Activated CD8-positive, alpha-beta T cell treated with anti-CD3 and anti-CD28 coated beads, Interleukin-2, amount 10 ng/mL, durations not matched to agents 7 days and 5 days (primary cell): ENCODE measurements at regions not wholly inside any gene's neighbourhood (a gene's known extent, or its start where the extent isn't known, plus 50 kb on each side); places are given as distances from the start of the nearest gene placed in this dataset.

Experiments used
- ATAC-seq: fragments of 150-1000 bp; cut with Tn5 transposase; one replicate; pipeline ENCODE4 v1.10.0; 2021; ENCODE audit warnings: moderate library complexity
- CTCF ChIA-PET: fragments of 350-600 bp; sonication (Branson Sonifier 250); formaldehyde crosslinking; loops from one replicate; lab custom pipeline; 2021; ENCODE audit warnings: antibody characterized with exemption; lab: Charles Lee
- POLR2A ChIA-PET: fragments of 350-600 bp; sonication (Branson Sonifier 250); formaldehyde crosslinking; loops from one replicate; lab custom pipeline; 2021; ENCODE audit warnings: antibody characterized with exemption; lab: Charles Lee
- DNase-seq: peaks from one replicate; pipeline ENCODE4 v3.0.0-alpha.2; 2020
- H3K27ac Mint-ChIP-seq: one replicate; pipeline ENCODE4 v1.8.0; 2021; ENCODE audit warnings: mild to moderate bottlenecking, mixed read lengths
- H3K27me3 Mint-ChIP-seq: one replicate; pipeline ENCODE4 v1.8.0; 2021; ENCODE audit warnings: low read depth, mixed read lengths
- H3K36me3 Mint-ChIP-seq: one replicate; pipeline ENCODE4 v1.8.0; 2021; ENCODE audit warnings: low read depth, mixed read lengths
- H3K4me1 Mint-ChIP-seq: one replicate; pipeline ENCODE4 v1.8.0; 2021; ENCODE audit warnings: low read depth, mixed read lengths
- H3K4me3 Mint-ChIP-seq: one replicate; pipeline ENCODE4 v1.8.0; 2021; ENCODE audit warnings: mild to moderate bottlenecking, mixed read lengths
- H3K9me3 Mint-ChIP-seq: one replicate; pipeline ENCODE4 v1.8.0; 2022; ENCODE audit warnings: mixed read lengths; ENCODE audit not compliant: insufficient read depth

DNA sequence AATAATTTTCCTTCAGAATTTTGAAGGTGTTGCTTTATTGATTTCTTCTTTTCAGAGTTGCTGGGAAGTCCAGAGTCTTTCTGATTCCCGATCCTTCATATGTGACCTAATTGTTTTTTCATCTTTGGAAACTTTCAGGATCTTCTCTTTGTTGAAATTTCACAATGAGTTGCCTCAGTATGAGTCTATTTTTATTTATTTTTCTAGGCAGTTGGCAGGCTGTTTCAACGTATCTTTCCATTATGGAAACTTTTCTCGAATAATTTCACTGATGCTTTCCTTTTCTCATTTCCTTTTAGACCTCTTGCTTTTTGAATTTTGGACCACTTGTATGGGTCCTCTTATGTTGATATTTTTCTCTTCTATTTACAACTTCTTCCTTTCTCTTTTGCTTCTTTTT lies 354.3 kb downstream of the TGFB2 start:
- CTCF ChIA-PET = no interaction called here

DNA sequence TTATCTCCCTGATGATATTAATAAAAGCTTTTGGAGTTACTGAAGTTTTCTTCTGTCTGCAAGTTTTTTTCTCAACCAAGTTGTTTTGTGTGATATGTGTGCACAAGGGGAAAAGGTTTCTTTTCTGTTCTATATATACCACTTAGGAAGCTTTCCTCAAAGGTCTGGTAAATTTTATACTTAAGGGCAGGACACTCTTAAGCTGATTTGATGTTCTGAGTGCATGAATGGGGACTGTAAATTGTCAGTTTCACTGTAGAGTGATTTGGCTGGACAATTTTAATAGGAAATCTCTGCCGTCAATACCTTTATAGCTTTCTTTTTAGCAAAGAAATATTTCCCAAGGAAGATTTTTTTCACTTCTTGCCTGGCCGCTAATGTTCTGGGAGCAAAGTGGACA lies 354.7 kb downstream of the TGFB2 start:
- ATAC-seq (no peak), DNase-seq (no peak)
- Mint-ChIP-seq H3K27me3 (no peaks in the 10 kb centered on the region), H3K36me3 (no peaks in the 10 kb centered on the region), H3K4me3 (no peak overlapping the region), H3K4me1 (no peaks in the 10 kb centered on the region), H3K9me3 (no peaks in the 10 kb centered on the region), H3K27ac (no peak overlapping the region)
- ChIA-PET POLR2A (no interaction called here), CTCF (no interaction called here)

More for the DNA sequence above, 354.3 kb downstream of the TGFB2 start:
- no peaks in the 10 kb centered on the region for H3K9me3 Mint-ChIP-seq
- ATAC-seq = no peak
- H3K36me3 Mint-ChIP-seq = no peaks in the 10 kb centered on the region
- H3K4me1 Mint-ChIP-seq = no peaks in the 10 kb centered on the region
- no peaks in the 10 kb centered on the region for H3K27me3 Mint-ChIP-seq
- H3K4me3 Mint-ChIP-seq = no peak overlapping the region
- POLR2A ChIA-PET = no interaction called here
- no peak for DNase-seq
- no peak overlapping the region for H3K27ac Mint-ChIP-seq

DNA sequence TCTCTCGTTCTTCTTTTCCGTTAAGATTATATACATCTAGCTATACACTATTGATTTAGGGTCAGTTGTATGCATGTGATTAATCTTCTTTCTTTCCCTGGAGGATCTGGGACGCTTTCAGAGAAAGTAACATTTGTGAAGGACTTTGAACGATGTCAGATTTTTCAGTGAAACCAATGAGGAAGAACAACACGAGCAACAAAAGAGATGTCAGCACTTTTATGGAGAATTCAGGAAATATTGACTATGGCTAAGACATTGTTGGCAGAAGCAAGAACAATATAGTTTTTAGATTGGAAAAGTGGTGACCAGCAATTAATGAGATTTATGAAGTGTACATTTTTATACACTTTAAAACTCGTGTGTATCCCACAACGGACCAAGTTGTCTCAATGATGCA lies 355.5 kb downstream of the TGFB2 start:
- H3K36me3 Mint-ChIP-seq = no peaks in the 10 kb centered on the region
- H3K9me3 Mint-ChIP-seq = no peaks in the 10 kb centered on the region
- no peak for DNase-seq
- no peak overlapping the region for H3K4me3 Mint-ChIP-seq
- ChIA-PET POLR2A (no interaction called here), CTCF (no interaction called here)
- no peaks in the 10 kb centered on the region for H3K27me3 Mint-ChIP-seq
- no peak for ATAC-seq
- H3K27ac Mint-ChIP-seq = no peak overlapping the region
- H3K4me1 Mint-ChIP-seq = no peaks in the 10 kb centered on the region

DNA sequence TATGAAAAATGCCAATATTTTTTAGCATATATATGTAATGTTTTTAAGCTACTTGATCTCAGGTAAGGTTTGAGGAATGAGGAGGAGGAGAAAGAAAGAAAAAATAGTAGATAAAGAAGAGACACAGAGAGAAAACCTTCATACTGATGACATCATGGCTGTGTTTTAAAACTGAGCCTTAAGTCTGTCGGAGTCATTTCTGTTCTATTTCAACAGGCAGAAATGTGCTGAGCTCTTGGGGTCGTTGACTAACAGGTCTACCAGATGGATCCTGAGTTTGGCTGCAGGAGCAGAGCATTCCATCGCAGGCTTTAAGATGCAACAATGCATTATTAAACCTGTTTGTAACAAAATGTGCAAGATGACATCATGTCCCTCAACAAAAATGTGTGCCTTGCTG lies 356.0 kb downstream of the TGFB2 start:
- Mint-ChIP-seq H3K4me1 (no peaks in the 10 kb centered on the region), H3K9me3 (no peaks in the 10 kb centered on the region), H3K4me3 (no peak overlapping the region), H3K27me3 (no peaks in the 10 kb centered on the region), H3K36me3 (no peaks in the 10 kb centered on the region), H3K27ac (no peak overlapping the region)
- CTCF ChIA-PET = no interaction called here
- POLR2A ChIA-PET = no interaction called here
- DNase-seq (no peak), ATAC-seq (no peak)

DNA sequence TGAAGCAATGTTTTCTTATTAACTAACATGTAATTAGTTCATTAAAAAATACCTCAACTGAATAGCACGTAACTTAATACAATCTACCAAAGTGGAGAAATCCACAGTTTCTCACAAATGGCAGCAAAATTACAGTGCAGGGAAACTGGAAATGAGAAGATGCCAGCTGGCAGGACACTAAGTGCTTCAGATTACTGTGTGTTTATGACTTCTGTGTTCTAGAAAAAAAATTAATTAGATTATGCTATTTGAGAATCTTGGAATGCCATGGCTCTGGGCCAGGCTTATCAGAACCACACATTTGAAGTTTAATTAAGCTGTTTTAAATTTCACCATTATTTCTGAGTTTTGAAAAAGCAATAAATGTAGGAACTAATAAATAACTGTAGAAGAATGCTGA lies 357.6 kb downstream of the TGFB2 start:
- Mint-ChIP-seq H3K27me3 (no peaks in the 10 kb centered on the region), H3K4me3 (no peak overlapping the region), H3K36me3 (no peaks in the 10 kb centered on the region), H3K27ac (no peak overlapping the region), H3K4me1 (no peaks in the 10 kb centered on the region), H3K9me3 (no peaks in the 10 kb centered on the region)
- ChIA-PET POLR2A (no interaction called here), CTCF (no interaction called here)
- DNase-seq = no peak
- ATAC-seq = no peak

GRCh38 chr1:218703836-218704235 lies 358.7 kb downstream of the TGFB2 start:
- Mint-ChIP-seq H3K27me3 (no peaks in the 10 kb centered on the region), H3K4me3 (no peak overlapping the region), H3K9me3 (no peaks in the 10 kb centered on the region), H3K27ac (no peak overlapping the region), H3K4me1 (no peaks in the 10 kb centered on the region), H3K36me3 (no peaks in the 10 kb centered on the region)
- ChIA-PET CTCF (no interaction called here), POLR2A (no interaction called here)
- DNase-seq (no peak), ATAC-seq (no peak)

DNA sequence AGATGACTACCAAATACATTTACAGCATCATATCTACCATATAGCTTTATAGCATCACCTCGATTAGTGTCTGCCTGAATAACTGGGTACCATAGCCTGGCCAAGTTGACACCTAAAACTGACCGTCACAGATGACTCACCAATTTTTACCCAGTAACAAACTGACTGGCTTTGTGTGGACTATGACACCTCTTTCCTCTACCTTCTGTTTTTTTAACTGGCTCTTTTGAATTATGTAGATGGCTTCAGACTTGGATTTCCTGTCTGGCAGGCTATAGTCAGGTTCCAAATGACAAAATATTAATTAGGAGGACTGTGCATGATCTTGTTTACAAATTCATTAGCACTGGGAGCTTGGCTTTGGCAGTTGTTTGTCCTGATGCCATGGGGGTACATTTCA lies 360.3 kb downstream of the TGFB2 start:
- no peaks in the 10 kb centered on the region for H3K9me3 Mint-ChIP-seq
- DNase-seq (no peak), ATAC-seq (no peak)
- POLR2A ChIA-PET = no interaction called here
- H3K4me3 Mint-ChIP-seq = no peak overlapping the region
- no peaks in the 10 kb centered on the region for H3K4me1 Mint-ChIP-seq
- H3K27ac Mint-ChIP-seq = no peak overlapping the region
- no peaks in the 10 kb centered on the region for H3K36me3 Mint-ChIP-seq
- CTCF ChIA-PET = no interaction called here
- no peaks in the 10 kb centered on the region for H3K27me3 Mint-ChIP-seq

DNA sequence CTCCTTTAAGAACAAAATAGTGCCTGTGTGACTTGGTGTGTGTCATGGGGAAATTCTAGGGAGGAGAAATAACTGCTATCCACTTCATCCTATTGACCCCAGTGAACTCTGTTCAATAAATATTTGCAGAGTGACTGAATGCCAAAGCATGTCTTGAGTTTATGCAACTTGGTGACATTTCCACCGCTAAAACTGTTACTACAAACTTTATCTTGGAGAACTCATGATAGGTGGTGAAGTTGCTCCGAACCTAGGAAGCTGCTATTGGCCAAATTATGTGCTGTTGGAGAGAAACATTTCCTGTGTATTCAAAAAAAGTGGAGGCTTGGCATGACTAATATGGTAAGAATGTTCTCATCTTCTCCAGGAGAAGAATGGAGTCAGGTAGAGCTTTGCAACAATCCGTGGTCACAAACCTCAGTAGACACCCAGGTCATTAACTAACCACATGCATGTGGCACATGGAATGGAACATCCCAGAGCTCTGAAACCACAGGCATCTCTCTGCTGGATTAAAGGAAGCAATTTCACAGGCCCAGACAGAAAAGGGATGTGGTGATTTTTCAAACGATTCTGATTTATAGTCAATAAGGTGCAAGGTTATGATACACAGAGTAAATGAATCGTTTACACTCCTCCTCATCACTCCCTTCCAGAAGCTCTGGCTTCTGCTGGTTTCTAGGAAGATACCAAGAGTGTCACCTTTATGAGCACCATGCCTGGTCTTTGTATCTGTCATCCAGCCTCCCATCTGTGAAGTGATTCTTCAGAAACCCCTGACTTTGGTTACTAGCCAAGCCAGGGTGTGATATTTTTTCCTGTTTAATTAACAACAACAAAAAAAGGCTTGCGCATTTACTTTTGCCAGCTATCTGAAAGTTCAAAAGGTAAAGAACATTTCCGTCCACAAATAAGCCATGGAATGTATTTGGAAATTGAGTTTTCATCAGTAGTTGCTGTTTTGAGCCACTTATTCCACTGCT lies 361.1 kb downstream of the TGFB2 start:
- Mint-ChIP-seq H3K4me3 (no peak overlapping the region), H3K27me3 (no peaks in the 10 kb centered on the region), H3K9me3 (no peaks in the 10 kb centered on the region), H3K27ac (no peak overlapping the region), H3K4me1 (no peaks in the 10 kb centered on the region), H3K36me3 (no peaks in the 10 kb centered on the region)
- DNase-seq (no peak), ATAC-seq (no peak)
- POLR2A ChIA-PET = no interaction called here
- CTCF ChIA-PET = no interaction called here

- CTCF ChIA-PET = no interaction called here
- no peaks in the 10 kb centered on the region for H3K27me3 Mint-ChIP-seq
Measured at GRCh38 chr1:218711001-218711400, 365.9 kb downstream of the TGFB2 start.

DNA sequence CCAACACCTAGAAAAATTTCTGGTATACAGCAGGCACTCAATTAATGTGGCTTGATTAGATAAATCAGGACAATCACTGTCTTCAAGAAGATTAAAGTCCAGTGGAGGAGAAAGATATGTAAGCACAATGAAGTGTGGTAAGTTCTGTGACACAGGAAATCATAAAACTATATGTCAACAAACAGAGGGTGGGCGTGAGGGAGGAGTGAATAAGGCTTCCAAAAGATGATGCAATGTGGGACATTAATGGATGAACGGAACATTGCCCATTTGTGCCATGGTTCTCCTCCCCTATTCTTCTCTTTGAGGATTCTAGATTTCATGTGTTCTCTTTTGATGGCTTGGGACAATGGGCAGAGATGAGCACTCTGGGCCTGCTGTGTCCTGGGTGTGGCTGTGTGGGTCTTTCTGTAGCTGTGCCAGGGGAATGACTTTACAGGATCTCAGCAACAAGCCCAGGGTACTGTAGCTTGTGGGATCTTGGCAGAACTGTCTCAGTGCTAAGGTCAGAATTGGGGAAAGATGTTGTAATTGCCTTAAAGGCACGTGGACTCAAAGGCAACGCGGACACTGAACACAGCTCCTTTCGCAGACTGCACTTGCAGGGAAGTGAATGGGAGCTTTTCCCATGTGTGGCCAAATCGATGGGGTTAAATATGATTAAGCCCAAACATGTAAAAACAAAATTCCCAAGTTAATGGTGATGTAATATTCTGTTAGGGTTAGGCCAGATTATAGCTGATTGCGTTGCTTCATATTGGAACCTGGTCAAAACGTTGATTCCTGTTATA lies 366.9 kb downstream of the TGFB2 start:
- Mint-ChIP-seq H3K27me3 (no peaks in the 10 kb centered on the region), H3K36me3 (no peaks in the 10 kb centered on the region), H3K4me3 (no peak overlapping the region), H3K27ac (no peak overlapping the region), H3K9me3 (no peaks in the 10 kb centered on the region), H3K4me1 (no peaks in the 10 kb centered on the region)
- ATAC-seq = no peak
- no peak for DNase-seq
- ChIA-PET CTCF (no interaction called here), POLR2A (no interaction called here)

More at GRCh38 chr1:218711001-218711400, 365.9 kb downstream of the TGFB2 start:
- H3K36me3 Mint-ChIP-seq = no peaks in the 10 kb centered on the region
- ATAC-seq (no peak), DNase-seq (no peak)
- no peaks in the 10 kb centered on the region for H3K9me3 Mint-ChIP-seq
- no peak overlapping the region for H3K27ac Mint-ChIP-seq
- H3K4me1 Mint-ChIP-seq = no peaks in the 10 kb centered on the region
- no peak overlapping the region for H3K4me3 Mint-ChIP-seq
- POLR2A ChIA-PET = no interaction called here

DNA sequence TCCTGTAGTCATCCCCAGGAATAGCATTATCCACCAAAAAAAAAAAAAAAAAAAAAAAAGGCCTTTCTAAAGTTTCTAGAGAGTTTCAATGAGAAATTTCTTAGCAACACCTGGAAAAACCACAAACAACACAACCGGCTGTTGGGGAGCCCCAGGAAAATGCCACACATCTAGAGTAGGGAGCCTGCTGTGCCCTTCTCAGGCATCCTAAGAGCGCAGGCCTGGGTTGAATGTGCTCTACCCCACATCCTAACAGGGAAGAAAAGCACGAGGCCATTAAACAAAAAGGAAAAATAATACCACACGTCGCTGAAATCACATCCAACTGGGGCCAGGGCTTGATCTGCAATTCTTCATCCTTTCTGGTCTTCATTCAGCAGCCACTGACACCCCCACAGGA lies 367.5 kb downstream of the TGFB2 start:
- H3K36me3 Mint-ChIP-seq = no peaks in the 10 kb centered on the region
- POLR2A ChIA-PET = no interaction called here
- CTCF ChIA-PET = interaction anchor here (0.7 kb wide), 1 partner anchor 157 kb away, joined by 3 read pairs; no protein-coding TSS in a partner anchor
- H3K4me3 Mint-ChIP-seq = no peak overlapping the region
- no peak overlapping the region for H3K27ac Mint-ChIP-seq
- ATAC-seq = no peak
- H3K9me3 Mint-ChIP-seq = no peaks in the 10 kb centered on the region
- no peak for DNase-seq
- H3K4me1 Mint-ChIP-seq = no peaks in the 10 kb centered on the region
- no peaks in the 10 kb centered on the region for H3K27me3 Mint-ChIP-seq

DNA sequence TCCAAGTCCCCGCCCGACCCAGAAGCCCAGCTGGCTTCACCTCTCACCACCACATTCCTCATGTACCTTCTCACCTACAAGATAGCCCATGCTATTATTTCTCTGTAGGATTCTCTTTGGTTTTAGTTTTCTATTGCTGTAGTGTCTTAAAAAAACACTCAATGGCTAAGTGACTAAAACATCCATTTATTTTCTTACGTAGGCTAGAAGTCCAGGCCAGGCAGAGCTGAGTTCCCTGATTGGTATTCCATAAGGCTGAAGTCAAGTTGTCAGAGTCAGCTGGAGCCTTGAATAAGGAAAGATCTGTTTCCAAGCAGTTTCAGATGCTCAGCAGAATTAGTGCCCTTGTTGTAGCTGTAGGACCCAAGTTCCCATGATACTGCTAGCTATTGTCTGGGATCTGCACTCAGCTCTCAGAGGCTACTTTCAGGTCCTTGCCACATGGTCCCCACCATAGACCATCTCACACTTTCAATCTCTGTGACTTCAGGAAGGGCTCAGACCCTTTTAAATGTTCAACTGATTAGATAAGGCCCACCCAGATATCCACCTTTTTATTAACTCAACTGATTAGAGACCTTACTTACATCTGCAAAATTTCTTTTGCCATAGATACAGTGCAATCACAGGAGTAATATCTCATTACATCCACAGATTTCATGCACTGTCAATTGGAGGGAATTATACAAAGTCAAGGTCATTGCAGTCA lies 371.0 kb downstream of the TGFB2 start:
- Mint-ChIP-seq H3K9me3 (no peaks in the 10 kb centered on the region), H3K27me3 (no peaks in the 10 kb centered on the region), H3K27ac (no peak overlapping the region), H3K36me3 (no peaks in the 10 kb centered on the region), H3K4me3 (no peak overlapping the region), H3K4me1 (no peaks in the 10 kb centered on the region)
- CTCF ChIA-PET = no interaction called here
- POLR2A ChIA-PET = no interaction called here
- ATAC-seq = no peak
- DNase-seq = no peak
